WTC11 (cell line): ENCODE measurements at regions not wholly inside any gene's neighbourhood (a gene's known extent, or its start where the extent isn't known, plus 50 kb on each side); places are given as distances from the start of the nearest gene placed in this dataset.

Experiments used
- AFF4 ChIP-seq: sonication (generic); formaldehyde crosslinking; IDR thresholded peaks from 2 replicates; pipeline ENCODE4 v1.8.1; 2023; ENCODE audit warnings: mild to moderate bottlenecking, missing genetic modification reagents, borderline replicate concordance
- ATF2 ChIP-seq: sonication (generic); formaldehyde crosslinking; IDR thresholded peaks from 2 replicates; pipeline ENCODE4 v1.8.1; 2022; ENCODE audit warnings: low read depth, missing genetic modification reagents, borderline replicate concordance
- CBFB ChIP-seq: sonication (generic); formaldehyde crosslinking; IDR thresholded peaks from 2 replicates; pipeline ENCODE4 v1.8.1; 2022; ENCODE audit warnings: mild to moderate bottlenecking, low read depth, missing genetic modification reagents
- CTCF ChIP-seq: fragments of 200-600 bp; IDR thresholded peaks from 2 replicates; pipeline ENCODE4 v1.8.0; 2022; ENCODE audit warnings: antibody characterized with exemption
- FOXJ3 ChIP-seq: sonication (generic); formaldehyde crosslinking; IDR thresholded peaks from 2 replicates; pipeline ENCODE4 v1.9.0; 2021; ENCODE audit warnings: missing genetic modification reagents, mild to moderate bottlenecking, borderline replicate concordance
- FOXP1 ChIP-seq: sonication (generic); formaldehyde crosslinking; IDR thresholded peaks from 2 replicates; pipeline ENCODE4 v1.8.0; 2022; ENCODE audit warnings: missing genetic modification reagents, mild to moderate bottlenecking, moderate library complexity, borderline replicate concordance
- JUN ChIP-seq: sonication (generic); formaldehyde crosslinking; IDR thresholded peaks from 2 replicates; pipeline ENCODE4 v1.8.0; 2023; ENCODE audit warnings: mild to moderate bottlenecking, missing genetic modification reagents
- MAX ChIP-seq: sonication (generic); formaldehyde crosslinking; IDR thresholded peaks from 2 replicates; pipeline ENCODE4 v1.8.0; 2022; ENCODE audit warnings: mild to moderate bottlenecking, missing genetic modification reagents
- SP1 ChIP-seq: sonication (generic); formaldehyde crosslinking; conservative IDR thresholded peaks from 2 replicates; pipeline ENCODE4 v1.8.1; 2022; ENCODE audit warnings: missing genetic modification reagents
- ZNF138 ChIP-seq: sonication (generic); formaldehyde crosslinking; conservative IDR thresholded peaks from 2 replicates; pipeline ENCODE4 v1.8.1; 2022; ENCODE audit warnings: mild to moderate bottlenecking, moderate library complexity, missing genetic modification reagents

- no peak for TF ChIP-seq CTCF
- TF ChIP-seq ATF2 (CRISPR knock-in tag): no peak
- no peak for TF ChIP-seq CBFB (CRISPR knock-in tag)
- no peak for TF ChIP-seq MAX (CRISPR knock-in tag)
- no peak for TF ChIP-seq SP1 (CRISPR knock-in tag)
- no peak for TF ChIP-seq FOXJ3 (CRISPR knock-in tag)
- no peak for TF ChIP-seq AFF4 (CRISPR knock-in tag)
- no peak for TF ChIP-seq ZNF138 (CRISPR knock-in tag)
- TF ChIP-seq FOXP1 (CRISPR knock-in tag): no peak
- no peak for TF ChIP-seq JUN (CRISPR knock-in tag)
Observed at GRCh38 chr6:11921751-11922150, 90.4 kb upstream of the HIVEP1 start.
